ENCODE measurements at regions not wholly inside any gene's neighbourhood (a gene's known extent, or its start where the extent isn't known, plus 50 kb on each side); places are given as distances from the start of the nearest gene placed in this dataset.

DNA sequence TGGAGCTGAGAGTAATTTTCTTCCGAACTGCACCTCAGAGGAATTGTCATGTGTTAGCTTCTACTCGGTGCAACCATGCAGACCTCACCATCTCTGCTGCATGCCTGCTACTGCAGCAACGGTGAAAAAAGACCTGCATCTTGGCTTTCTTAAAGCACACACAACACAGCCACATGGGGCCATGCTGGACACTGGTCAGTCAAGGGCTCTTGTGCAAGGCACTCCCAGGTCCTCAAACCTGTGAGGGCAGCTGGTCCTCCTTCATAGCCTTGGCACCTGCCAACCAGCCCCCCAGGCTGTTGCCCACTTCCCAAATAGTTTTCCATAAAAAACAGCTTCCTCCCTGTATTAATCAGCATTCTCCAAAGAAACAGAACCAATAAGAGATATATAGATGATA is 113.5 kb upstream of the TEX51 start:
- TF ChIP-seq, protein P1, sequence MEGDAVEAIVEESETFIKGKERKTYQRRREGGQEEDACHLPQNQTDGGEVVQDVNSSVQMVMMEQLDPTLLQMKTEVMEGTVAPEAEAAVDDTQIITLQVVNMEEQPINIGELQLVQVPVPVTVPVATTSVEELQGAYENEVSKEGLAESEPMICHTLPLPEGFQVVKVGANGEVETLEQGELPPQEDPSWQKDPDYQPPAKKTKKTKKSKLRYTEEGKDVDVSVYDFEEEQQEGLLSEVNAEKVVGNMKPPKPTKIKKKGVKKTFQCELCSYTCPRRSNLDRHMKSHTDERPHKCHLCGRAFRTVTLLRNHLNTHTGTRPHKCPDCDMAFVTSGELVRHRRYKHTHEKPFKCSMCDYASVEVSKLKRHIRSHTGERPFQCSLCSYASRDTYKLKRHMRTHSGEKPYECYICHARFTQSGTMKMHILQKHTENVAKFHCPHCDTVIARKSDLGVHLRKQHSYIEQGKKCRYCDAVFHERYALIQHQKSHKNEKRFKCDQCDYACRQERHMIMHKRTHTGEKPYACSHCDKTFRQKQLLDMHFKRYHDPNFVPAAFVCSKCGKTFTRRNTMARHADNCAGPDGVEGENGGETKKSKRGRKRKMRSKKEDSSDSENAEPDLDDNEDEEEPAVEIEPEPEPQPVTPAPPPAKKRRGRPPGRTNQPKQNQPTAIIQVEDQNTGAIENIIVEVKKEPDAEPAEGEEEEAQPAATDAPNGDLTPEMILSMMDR (IDR thresholded peaks at IDR 0.05), result no peak
- TF ChIP-seq POLR2AphosphoS5 (IDR thresholded peaks at IDR 0.05) (no peak), POLR2A (IDR thresholded peaks at IDR 0.05) (no peak)
- Histone ChIP-seq H3K27me3 (replicated peaks; ENCODE audit: insufficient read depth) (no peaks in the 10 kb centered on the region), H3K4me1 (replicated peaks) (no peaks in the 10 kb centered on the region), H3K4me3 (no peak overlapping the region), H3K27ac (no peak overlapping the region), H3K9me3 (no peaks in the 10 kb centered on the region), H3K36me3 (no peaks in the 10 kb centered on the region)
- DNase-seq (ENCODE audit: low spot score), result no peak
- intact Hi-C loops (cut with DNase I), result no loop called here
- 92% methylated on average over 3 of the region's 3 CpGs for WGBS

DNA sequence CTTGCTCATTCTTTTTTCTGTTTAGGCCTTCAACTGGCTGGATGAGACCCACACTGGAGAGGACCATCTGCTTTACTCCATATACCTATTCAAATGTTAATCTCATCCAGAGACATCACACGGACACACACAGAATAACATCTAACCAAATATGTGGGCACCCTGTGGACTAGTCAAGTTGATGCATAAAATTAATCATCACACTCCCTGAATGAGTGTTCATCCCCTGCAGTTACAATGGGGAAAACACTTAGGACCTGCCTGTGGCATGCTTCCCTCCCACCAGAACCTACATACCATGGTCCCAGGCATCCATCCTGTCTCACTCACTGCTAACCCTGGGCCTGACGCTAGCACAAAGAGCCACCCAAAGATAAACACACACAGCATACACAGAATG is 112.8 kb upstream of the TEX51 start:
- DNase-seq (ENCODE audit: low spot score), result no peak
- TF ChIP-seq POLR2AphosphoS5 (IDR thresholded peaks at IDR 0.05), result no peak
- no peak for TF ChIP-seq POLR2A (IDR thresholded peaks at IDR 0.05)
- TF ChIP-seq, protein P1 (IDR thresholded peaks at IDR 0.05), result no peak
- H3K9me3 ChIP-seq, result no peaks in the 10 kb centered on the region

DNA sequence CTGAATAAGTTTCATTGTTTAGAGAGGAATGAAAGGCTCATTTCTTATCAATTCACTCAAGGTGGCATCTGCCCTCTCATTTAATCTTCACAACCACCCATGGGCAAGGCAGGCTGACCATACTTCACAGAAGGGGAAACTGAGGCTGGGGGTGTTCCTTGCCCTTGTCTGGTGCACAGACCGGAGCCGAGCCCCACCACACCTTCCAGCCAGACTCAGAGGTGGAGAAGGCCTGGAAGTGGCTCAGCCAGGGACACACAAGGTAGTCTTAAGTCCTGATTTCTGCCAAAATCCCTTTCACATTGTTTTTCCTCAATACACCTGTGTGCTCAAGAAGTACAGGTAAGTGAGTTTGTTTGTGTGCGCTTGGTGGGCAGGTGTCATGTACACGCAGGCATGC is 111.9 kb upstream of the TEX51 start:
- intact Hi-C loops (cut with DNase I), result no loop called here
- WGBS, result 96% methylated on average over 4 of the region's 4 CpGs
- TF ChIP-seq POLR2AphosphoS5 (IDR thresholded peaks at IDR 0.05), result no peak
- TF ChIP-seq, protein P1 (IDR thresholded peaks at IDR 0.05), result no peak
- no peak for TF ChIP-seq POLR2A (IDR thresholded peaks at IDR 0.05)

More for the DNA sequence above, 112.8 kb upstream of the TEX51 start:
- no peaks in the 10 kb centered on the region for H3K4me1 ChIP-seq (replicated peaks)
- 83% methylated on average over 2 of the region's 2 CpGs for WGBS
- H3K27me3 ChIP-seq (replicated peaks; ENCODE audit: insufficient read depth), result no peaks in the 10 kb centered on the region
- no peak overlapping the region for H3K4me3 ChIP-seq
- intact Hi-C loops (cut with DNase I), result no loop called here
- no peaks in the 10 kb centered on the region for H3K36me3 ChIP-seq
- H3K27ac ChIP-seq, result no peak overlapping the region

DNA sequence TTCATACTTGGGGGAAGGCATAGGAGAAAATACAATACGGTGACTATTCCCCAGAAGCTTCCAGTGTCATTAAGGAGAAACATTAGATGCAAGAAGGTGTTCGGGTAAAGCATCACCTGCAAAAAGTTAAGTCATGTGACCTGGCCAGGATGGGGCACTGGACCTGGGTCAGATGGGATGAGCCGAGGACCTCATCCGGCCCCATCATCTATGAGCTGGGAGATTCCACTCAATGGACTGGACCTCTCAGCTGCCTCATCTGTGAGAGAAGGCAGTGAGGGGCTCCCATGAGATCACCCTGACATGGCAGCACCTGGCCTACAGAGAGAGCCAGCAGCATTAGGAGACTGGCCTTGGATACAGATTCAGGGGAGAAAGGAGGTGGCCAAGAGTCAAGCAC is 111.4 kb upstream of the TEX51 start:
- no peaks in the 10 kb centered on the region for H3K36me3 ChIP-seq
- H3K4me1 ChIP-seq (replicated peaks), result no peaks in the 10 kb centered on the region
- no peak overlapping the region for H3K4me3 ChIP-seq
- TF ChIP-seq, protein P1 (IDR thresholded peaks at IDR 0.05), result no peak
- no peak for TF ChIP-seq POLR2A (IDR thresholded peaks at IDR 0.05)
- TF ChIP-seq POLR2AphosphoS5 (IDR thresholded peaks at IDR 0.05), result no peak
- 98% methylated on average over 4 of the region's 4 CpGs for WGBS
- no peaks in the 10 kb centered on the region for H3K27me3 ChIP-seq (replicated peaks; ENCODE audit: insufficient read depth)
- no peak for DNase-seq (ENCODE audit: low spot score)
- intact Hi-C loops (cut with DNase I), result no loop called here
- no peaks in the 10 kb centered on the region for H3K9me3 ChIP-seq
- no peak overlapping the region for H3K27ac ChIP-seq

More for the DNA sequence above, 111.9 kb upstream of the TEX51 start:
- Histone ChIP-seq H3K4me3 (no peak overlapping the region), H3K27ac (no peak overlapping the region), H3K27me3 (replicated peaks; ENCODE audit: insufficient read depth) (no peaks in the 10 kb centered on the region), H3K36me3 (no peaks in the 10 kb centered on the region), H3K4me1 (replicated peaks) (no peaks in the 10 kb centered on the region), H3K9me3 (no peaks in the 10 kb centered on the region)
- DNase-seq (ENCODE audit: low spot score), result no peak

DNA sequence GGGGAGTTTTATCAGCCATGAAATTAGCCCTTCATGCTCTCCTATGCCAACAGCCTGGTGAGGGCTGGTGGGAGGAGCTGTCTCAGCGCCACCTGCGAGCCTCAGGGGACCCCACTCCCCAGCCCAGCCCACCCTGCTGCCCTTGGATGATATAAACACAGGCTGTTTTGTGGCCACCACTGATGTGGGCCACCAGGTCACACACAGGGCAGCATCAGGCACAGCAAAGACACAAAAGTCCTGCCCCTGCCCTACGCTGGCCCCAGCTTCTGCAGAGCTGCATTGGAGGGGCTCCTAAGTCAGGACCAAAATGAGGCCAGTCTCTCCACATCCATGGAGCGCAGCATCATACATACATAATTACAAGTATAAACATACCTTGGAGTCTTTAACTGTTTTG is 110.6 kb upstream of the TEX51 start:
- no peaks in the 10 kb centered on the region for H3K4me1 ChIP-seq (replicated peaks)
- H3K27ac ChIP-seq, result no peak overlapping the region
- no peaks in the 10 kb centered on the region for H3K9me3 ChIP-seq
- no peaks in the 10 kb centered on the region for H3K27me3 ChIP-seq (replicated peaks; ENCODE audit: insufficient read depth)
- no peaks in the 10 kb centered on the region for H3K36me3 ChIP-seq
- H3K4me3 ChIP-seq, result no peak overlapping the region
- TF ChIP-seq POLR2AphosphoS5 (IDR thresholded peaks at IDR 0.05) (no peak), POLR2A (IDR thresholded peaks at IDR 0.05) (no peak)
- TF ChIP-seq, protein P1 (IDR thresholded peaks at IDR 0.05), result no peak
- 71% methylated on average over 4 of the region's 4 CpGs for WGBS
- intact Hi-C loops (cut with DNase I), result no loop called here
- no peak for DNase-seq (ENCODE audit: low spot score)

Data from prostate gland (tissue), 2 donors.